ENCODE measurements at regions not wholly inside any gene's neighbourhood (a gene's known extent, or its start where the extent isn't known, plus 50 kb on each side); places are given as distances from the start of the nearest gene placed in this dataset.

- H3K4me3 ChIP-seq (ENCODE audit: low read depth, low read length), result no peak overlapping the region
- no peak for DNase-seq (ENCODE audit: low read depth)
- TF ChIP-seq, protein P1, sequence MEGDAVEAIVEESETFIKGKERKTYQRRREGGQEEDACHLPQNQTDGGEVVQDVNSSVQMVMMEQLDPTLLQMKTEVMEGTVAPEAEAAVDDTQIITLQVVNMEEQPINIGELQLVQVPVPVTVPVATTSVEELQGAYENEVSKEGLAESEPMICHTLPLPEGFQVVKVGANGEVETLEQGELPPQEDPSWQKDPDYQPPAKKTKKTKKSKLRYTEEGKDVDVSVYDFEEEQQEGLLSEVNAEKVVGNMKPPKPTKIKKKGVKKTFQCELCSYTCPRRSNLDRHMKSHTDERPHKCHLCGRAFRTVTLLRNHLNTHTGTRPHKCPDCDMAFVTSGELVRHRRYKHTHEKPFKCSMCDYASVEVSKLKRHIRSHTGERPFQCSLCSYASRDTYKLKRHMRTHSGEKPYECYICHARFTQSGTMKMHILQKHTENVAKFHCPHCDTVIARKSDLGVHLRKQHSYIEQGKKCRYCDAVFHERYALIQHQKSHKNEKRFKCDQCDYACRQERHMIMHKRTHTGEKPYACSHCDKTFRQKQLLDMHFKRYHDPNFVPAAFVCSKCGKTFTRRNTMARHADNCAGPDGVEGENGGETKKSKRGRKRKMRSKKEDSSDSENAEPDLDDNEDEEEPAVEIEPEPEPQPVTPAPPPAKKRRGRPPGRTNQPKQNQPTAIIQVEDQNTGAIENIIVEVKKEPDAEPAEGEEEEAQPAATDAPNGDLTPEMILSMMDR (IDR thresholded peaks at IDR 0.05; ENCODE audit: insufficient read depth, low read depth, low read length, missing control alignments), result no peak
These were observed 165.2 kb upstream of the OTX2 start for GRCh38 chr14:56975521-56975920.

DNA sequence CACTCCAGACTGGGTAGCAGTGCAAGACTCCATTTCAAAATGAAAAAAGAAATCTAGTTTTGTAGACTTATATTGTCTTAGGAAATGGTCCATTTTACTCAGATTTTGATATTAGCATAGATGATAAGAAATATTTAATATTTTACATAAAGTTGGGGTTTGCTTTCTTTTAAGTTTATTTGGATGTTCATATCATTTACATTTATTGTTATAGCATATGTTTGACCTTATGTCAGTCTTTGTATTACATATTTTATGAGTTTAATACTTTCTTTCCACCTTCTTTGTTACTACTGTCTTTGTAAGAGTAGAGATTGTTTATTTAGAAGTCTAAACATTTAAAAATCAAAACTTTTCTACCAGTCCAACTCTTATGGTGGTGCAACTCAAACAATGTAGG is 162.7 kb upstream of the OTX2 start:
- no peak overlapping the region for H3K4me3 ChIP-seq (ENCODE audit: low read depth, low read length)
- DNase-seq (ENCODE audit: low read depth), result no peak
- TF ChIP-seq, protein P1 (IDR thresholded peaks at IDR 0.05; ENCODE audit: insufficient read depth, low read depth, low read length, missing control alignments), result no peak

DNA sequence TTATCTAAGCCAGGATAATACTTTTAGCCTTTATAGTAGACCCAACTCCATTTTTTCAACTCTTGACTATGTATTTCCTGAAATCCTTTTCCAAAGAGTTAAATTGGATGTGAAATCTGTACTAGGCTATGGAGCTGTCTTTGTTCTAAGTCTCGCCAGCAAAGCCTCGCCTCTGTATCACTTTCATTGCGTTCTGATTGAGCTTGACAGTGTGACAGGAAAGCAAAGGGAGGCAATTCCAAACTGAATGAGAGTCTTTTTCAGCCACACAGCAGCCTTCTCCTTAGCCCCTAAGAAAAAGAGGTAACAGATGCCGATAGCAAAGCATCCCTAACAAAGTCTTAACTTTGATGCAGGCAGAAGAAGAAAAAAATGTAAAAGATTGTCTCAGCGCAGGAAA is 154.6 kb upstream of the OTX2 start:
- no peak overlapping the region for H3K4me3 ChIP-seq (ENCODE audit: low read depth, low read length)
- TF ChIP-seq, protein P1 (IDR thresholded peaks at IDR 0.05; ENCODE audit: insufficient read depth, low read depth, low read length, missing control alignments), result no peak
- no peak for DNase-seq (ENCODE audit: low read depth)

- DNase-seq (ENCODE audit: low read depth), result no peak
- TF ChIP-seq, protein P1 (IDR thresholded peaks at IDR 0.05; ENCODE audit: insufficient read depth, low read depth, low read length, missing control alignments), result no peak
- H3K4me3 ChIP-seq (ENCODE audit: low read depth, low read length), result no peak overlapping the region
These were observed 153.1 kb upstream of the OTX2 start for GRCh38 chr14:56963381-56963780.

DNA sequence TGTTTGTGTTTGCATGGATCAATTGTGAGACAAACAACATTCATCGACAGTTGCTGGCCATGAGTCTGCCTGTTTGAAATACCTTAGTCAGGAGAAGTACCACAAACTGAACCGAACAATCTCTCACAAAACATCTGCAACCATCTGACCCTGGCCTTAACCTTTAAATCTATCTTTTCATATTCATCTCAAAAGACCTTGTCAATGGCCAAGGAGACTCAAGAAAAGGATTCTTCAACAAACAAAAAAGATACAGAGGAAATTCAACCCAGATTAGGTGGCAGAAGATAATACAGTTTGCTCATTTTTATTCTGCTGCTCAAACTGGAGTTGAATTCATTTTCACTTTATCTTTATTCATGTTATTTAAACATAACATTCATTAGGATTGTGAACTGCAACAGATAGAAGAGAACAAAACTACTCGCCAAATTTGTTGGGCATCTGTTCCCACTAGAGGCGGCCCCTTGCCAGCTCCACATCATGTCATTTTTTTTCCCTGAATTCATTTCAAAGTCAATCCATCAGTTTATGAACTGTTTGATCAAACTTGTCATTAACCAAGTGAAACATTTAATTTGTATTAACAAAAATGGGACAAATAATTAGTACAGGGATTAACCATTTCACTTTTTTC is 152.3 kb upstream of the OTX2 start:
- no peak for DNase-seq (ENCODE audit: low read depth)
- TF ChIP-seq, protein P1 (IDR thresholded peaks at IDR 0.05; ENCODE audit: insufficient read depth, low read depth, low read length, missing control alignments), result no peak
- no peak overlapping the region for H3K4me3 ChIP-seq (ENCODE audit: low read depth, low read length)

DNA sequence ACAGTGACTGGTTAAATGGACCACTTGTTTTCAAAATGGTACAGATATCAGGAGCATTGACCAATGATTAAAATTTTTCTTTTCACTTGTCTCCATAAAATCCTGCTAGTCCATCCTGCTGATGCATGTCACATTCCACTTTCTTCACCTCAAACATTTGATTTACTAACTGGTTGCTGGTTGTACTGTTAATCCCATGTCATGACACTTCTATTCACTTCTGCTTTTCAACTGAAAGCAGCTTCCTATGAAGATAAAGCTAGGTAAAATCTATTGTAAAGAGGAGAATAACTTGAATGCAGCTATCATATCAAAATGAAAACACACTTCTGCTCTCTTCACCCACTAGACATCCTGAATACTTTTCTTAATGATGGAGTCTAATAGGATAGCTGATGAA is 149.6 kb upstream of the OTX2 start:
- TF ChIP-seq, protein P1 (IDR thresholded peaks at IDR 0.05; ENCODE audit: insufficient read depth, low read depth, low read length, missing control alignments), result no peak
- H3K4me3 ChIP-seq (ENCODE audit: low read depth, low read length), result no peak overlapping the region
- DNase-seq (ENCODE audit: low read depth), result no peak

GRCh38 chr14:56959121-56959520 is 148.8 kb upstream of the OTX2 start:
- TF ChIP-seq, protein P1 (IDR thresholded peaks at IDR 0.05; ENCODE audit: insufficient read depth, low read depth, low read length, missing control alignments), result no peak

More at GRCh38 chr14:56959121-56959520, 148.8 kb upstream of the OTX2 start:
- DNase-seq (ENCODE audit: low read depth), result no peak
- H3K4me3 ChIP-seq (ENCODE audit: low read depth, low read length), result no peak overlapping the region
